Heart right ventricle (tissue), 16 donors: ENCODE measurements at regions not wholly inside any gene's neighbourhood (a gene's known extent, or its start where the extent isn't known, plus 50 kb on each side); places are given as distances from the start of the nearest gene placed in this dataset.

Experiments used
- ATAC-seq, 8 donors: fragments of 200-7000 bp; cut with Tn5 transposase; one replicate each; pipeline ENCODE4 v1.9.1; 2020; ENCODE audit warnings: mild to moderate bottlenecking in 8 of 8, moderate library complexity in 8 of 8, moderate number of reproducible peaks in 1 of 8
- DNase-seq, 2 donors: peaks; one replicate each; pipeline ENCODE4 v3.0.0-alpha.2; 2020
- H3K27ac ChIP-seq, 10 donors: fragments of 200-600 bp; sonication (generic) in 2 of 10; one replicate each; pipeline versions ENCODE4 v1.5.0 to v1.8.0; 2020 to 2022; ENCODE audit warnings: mild to moderate bottlenecking in 3 of 10
- H3K27me3 ChIP-seq, 7 donors: fragments of 200-600 bp; one replicate each; pipeline ENCODE4 v1.8.0; 2021 to 2022; ENCODE audit warnings: mild to moderate bottlenecking in 2 of 7
- H3K36me3 ChIP-seq, 9 donors: fragments of 200-600 bp; sonication (generic) in 1 of 9; one replicate each; pipeline versions ENCODE4 v1.5.0 to v1.8.0; 2020 to 2022; ENCODE audit warnings: mild to moderate bottlenecking in 2 of 9
- H3K4me1 ChIP-seq, 9 donors: fragments of 200-600 bp; sonication (generic) in 1 of 9; one replicate each; pipeline versions ENCODE4 v1.5.0 to v1.8.0; 2020 to 2022; ENCODE audit warnings: mild to moderate bottlenecking in 4 of 9
- H3K4me3 ChIP-seq, 10 donors: fragments of 200-600 bp; sonication (generic) in 2 of 10; one replicate each; pipeline versions ENCODE4 v1.5.0 to v1.8.0; 2020 to 2022; ENCODE audit warnings: mild to moderate bottlenecking in 7 of 10, moderate library complexity in 2 of 10
- H3K9me3 ChIP-seq, 11 donors: fragments of 200-600 bp in 10 of 11; sonication (generic) in 2 of 11; one replicate each; pipeline versions ENCODE4 v1.5.0 to v1.8.0; 2013 to 2022; ENCODE audit warnings: mild to moderate bottlenecking in 2 of 11, control low read depth in 1 of 11, moderate library complexity in 1 of 11
- CTCF ChIP-seq, 9 donors: fragments of 200-600 bp; sonication (generic) in 2 of 9; IDR thresholded peaks; one replicate each; pipeline versions ENCODE4 v1.5.0 to v1.8.0; 2021 to 2022; ENCODE audit warnings: antibody characterized with exemption in 9 of 9, mild to moderate bottlenecking in 5 of 9, moderate library complexity in 1 of 9
- WGBS, 2 donors: extraction: QIAGEN DNeasy Blood & Tissue Kit; methylation state at CpG; one replicate each; pipeline ENCODE4 v1.1.7; 2013; ENCODE audit warnings: inconsistent platforms in 1 of 2; 5-methylcytosine and 5-hydroxymethylcytosine counted together
- intact Hi-C, 10 donors: fragments of 100-400 bp; cut with DNase I; formaldehyde crosslinking; loops; one replicate each; pipeline versions ENCODE4 v1.11.1 to v1.14.2; 2022
- donor health status: Arrhythmogenic right ventricular cardiomyopathy.
- donor health status: ischemic (EF 13 %, LVEDD 7.1; RV severe dilation, severe dysfunction).
- donor health status: healthy with polysubstance abuse.
- donor health status: DM: no; HTN: yes; CAD: no.
- donor health status: DM: no; HTN: no; CAD: no.
- donor health status: ischemic (EF 25% LVEDD 6.9; RV normal size, moderate dysfunction).
- donor health status: ischemic (EF 25% LVEDD 5.7; RV mildly dilated, moderate dysfunction).
- donor health status: healthy.
- donor health status: DM: yes; HTN: yes; CAD: no.
- donor health status: Ischemic cardiomyopathy.
- donor health status: ischemic (EF 35%, LVEDD 5.7; RV mildly dilated, moderate dysfunction).
- donor health status: nonischemic (EF 11% LVEDD 7.7; RV severe dilation, severe dysfunction).
- donor health status: DM: yes; HTN: yes; CAD: no.
- donor health status: PGD.
- donor health status: ischemic (EF 29% LVEDD 5.4; RV normal size, mild dysfunction).
- donor health status: nonischemic (EF 23%, LVEDD 6.1; RV moderate dilation, normal function).

GRCh38 chr11:122248939-122249338 is 132.9 kb upstream of the BLID start:
- TF ChIP-seq CTCF (IDR thresholded peaks at IDR 0.05): no peak
- Histone ChIP-seq H3K4me3 (no peak overlapping the region), H3K9me3 (no peaks in the 10 kb centered on the region), H3K27me3 (no peaks in the 10 kb centered on the region), H3K36me3 (no peaks in the 10 kb centered on the region), H3K4me1 (peaks cover 0 to 9% (median 4%) of the 10 kb centered on the region in 9 donors), H3K27ac (no peak overlapping the region)
- intact Hi-C loops: loop anchor here in 1 of 10 donors (10.0 kb wide), 1 partner anchor 56 kb away; no protein-coding TSS in a partner anchor
- ATAC-seq: peak in 1 of 8 donors; percentile 22
- DNase-seq: no peak
- WGBS, 2 donors: 86 to 88% methylated on average over 8 of the region's 8 CpGs

DNA sequence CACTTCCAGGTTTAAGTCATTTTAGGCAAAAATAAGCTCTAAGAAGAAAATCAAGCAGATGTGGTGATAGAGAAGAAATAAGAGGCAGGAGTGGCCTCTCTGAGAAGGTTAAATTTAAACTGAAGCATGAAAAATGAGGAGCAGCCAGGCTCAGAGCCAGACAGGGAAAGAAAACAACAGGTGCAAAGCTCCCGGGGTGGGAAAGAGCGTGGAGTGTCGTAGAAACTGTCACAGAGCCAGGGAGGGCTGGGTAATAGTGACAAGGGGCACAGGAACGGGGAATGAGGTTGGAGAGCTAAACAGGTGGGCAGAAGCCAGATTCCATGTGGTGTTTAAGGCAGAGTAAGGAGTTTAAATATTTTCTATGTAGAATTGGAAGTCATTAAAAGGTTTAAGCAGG is 132.1 kb upstream of the BLID start:
- 28 to 43% methylated on average over 4 of the region's 4 CpGs for WGBS, 2 donors
- H3K9me3 ChIP-seq: no peaks in the 10 kb centered on the region
- H3K4me3 ChIP-seq: no peak overlapping the region
- no peaks in the 10 kb centered on the region for H3K27me3 ChIP-seq
- intact Hi-C loops: loop anchor here in 1 of 10 donors (10.0 kb wide), 1 partner anchor 57 kb away; no protein-coding TSS in a partner anchor
- DNase-seq: no peak
- H3K27ac ChIP-seq: no peak overlapping the region
- no peaks in the 10 kb centered on the region for H3K36me3 ChIP-seq
- no peak for ATAC-seq
- TF ChIP-seq CTCF (IDR thresholded peaks at IDR 0.05): no peak
- peaks cover 0 to under 1% (median 0%) of the 10 kb centered on the region in 9 donors for H3K4me1 ChIP-seq

- no peaks in the 10 kb centered on the region for H3K36me3 ChIP-seq
- peaks cover 0 to 8% (median 0%) of the 10 kb centered on the region in 9 donors for H3K4me1 ChIP-seq
- H3K9me3 ChIP-seq: no peaks in the 10 kb centered on the region
- no peak overlapping the region for H3K4me3 ChIP-seq
- no peak for DNase-seq
- H3K27ac ChIP-seq: no peak overlapping the region
- ATAC-seq: no peak
- no peaks in the 10 kb centered on the region for H3K27me3 ChIP-seq
- TF ChIP-seq CTCF (IDR thresholded peaks at IDR 0.05): no peak
- 63 to 73% methylated on average over 2 of the region's 2 CpGs for WGBS, 2 donors
- intact Hi-C loops: loop anchor here in 1 of 10 donors (10.0 kb wide), 1 partner anchor 58 kb away; no protein-coding TSS in a partner anchor
These were observed 130.9 kb upstream of the BLID start for GRCh38 chr11:122246874-122247273.

- intact Hi-C loops: loop anchor here in 1 of 10 donors (10.0 kb wide), 1 partner anchor 62 kb away; no protein-coding TSS in a partner anchor
- WGBS, 2 donors: 62 to 70% methylated on average over 3 of the region's 3 CpGs
- Histone ChIP-seq H3K36me3 (no peaks in the 10 kb centered on the region), H3K9me3 (no peaks in the 10 kb centered on the region), H3K27me3 (no peaks in the 10 kb centered on the region), H3K27ac (no peak overlapping the region), H3K4me3 (no peak overlapping the region), H3K4me1 (peaks cover 0 to 8% (median 0%) of the 10 kb centered on the region in 9 donors)
- no peak for TF ChIP-seq CTCF (IDR thresholded peaks at IDR 0.05)
- DNase-seq (peak in 1 of 2 donors; percentile 13), ATAC-seq (peak in 1 of 8 donors; percentile 52)
These were observed 126.7 kb upstream of the BLID start for GRCh38 chr11:122242731-122243130.
